Adrenal gland (tissue), 9 donors: ENCODE measurements at regions not wholly inside any gene's neighbourhood (a gene's known extent, or its start where the extent isn't known, plus 50 kb on each side); places are given as distances from the start of the nearest gene placed in this dataset.

ENCODE experiments used
- DNase-seq, 7 donors: peaks; one replicate each; pipeline ENCODE4 v3.0.0-alpha.2; 2019 to 2020
- H3K27ac ChIP-seq, 5 donors: fragments of 200-600 bp; sonication (generic) in 4 of 5; 1 replicate in 3 of 5; 2 replicates in 2 of 5; pipeline versions ENCODE4 v1.5.1 to v1.8.0; 2016 to 2020; ENCODE audit warnings: mild to moderate bottlenecking in 1 of 5
- H3K27me3 ChIP-seq: fragments of 200-600 bp; 2 replicates; pipeline ENCODE4 v1.8.0; 2021
- H3K36me3 ChIP-seq, 2 donors: fragments of 200-600 bp; replicated peaks in 1 of 2; 1 replicate in 1 of 2; 2 replicates in 1 of 2; pipeline versions ENCODE4 v1.5.1 to v1.8.0; 2018 to 2022
- H3K4me1 ChIP-seq, 2 donors: fragments of 200-600 bp; replicated peaks in 1 of 2; 1 replicate in 1 of 2; 2 replicates in 1 of 2; pipeline versions ENCODE4 v1.5.1 to v1.8.0; 2018 to 2021
- H3K4me3 ChIP-seq, 4 donors: fragments of 200-600 bp; sonication (generic) in 3 of 4; one replicate each; pipeline ENCODE4 v1.5.1; 2016 to 2018
- H3K9me3 ChIP-seq, 3 donors: fragments of 200-600 bp; sonication (generic) in 1 of 3; replicated peaks in 1 of 3; 1 replicate in 2 of 3; 2 replicates in 1 of 3; pipeline versions ENCODE4 v1.5.1 to v1.8.0; 2016 to 2021
- POLR2A ChIP-seq, 2 donors: fragments of 450-650 bp; IDR thresholded peaks; one replicate each; pipeline ENCODE4 v1.6.1; 2017; ENCODE audit warnings: antibody characterized with exemption in 2 of 2, mild to moderate bottlenecking in 2 of 2, moderate library complexity in 1 of 2
- WGBS, 4 donors: extraction: QIAGEN DNeasy Blood & Tissue Kit in 2 of 4; methylation state at CpG; one replicate each; pipeline versions ENCODE4 v1.1.5 to v1.1.7; 2013 to 2017; 5-methylcytosine and 5-hydroxymethylcytosine counted together
- intact Hi-C, 2 donors: fragments of 100-400 bp; cut with DNase I; formaldehyde crosslinking; loops; one replicate each; pipeline versions ENCODE4 v1.14.1 to v1.15.0; 2022 to 2023
- TF ChIP-seq, protein P1 (sequence below), 6 experiments: fragments of 450-650 bp in 4 of 6; fragments of 200-600 bp in 2 of 6; sonication (generic) in 1 of 6; IDR thresholded peaks; 1 replicate in 5 of 6; 2 replicates in 1 of 6; pipeline versions ENCODE4 v1.5.1 to v1.8.0; 2016 to 2021; ENCODE audit warnings: antibody characterized with exemption in 6 of 6, mild to moderate bottlenecking in 2 of 6, moderate library complexity in 1 of 6
- donor health status: healthy with polysubstance abuse.
- donor health status: Bipolar disorder and iron deficiency.
- donor health status: DM: yes; HTN: yes; CAD: no.
- donor health status: DM: no; HTN: no; CAD: no.
- donor health status: DM: no; HTN: no; CAD: no.

DNA sequence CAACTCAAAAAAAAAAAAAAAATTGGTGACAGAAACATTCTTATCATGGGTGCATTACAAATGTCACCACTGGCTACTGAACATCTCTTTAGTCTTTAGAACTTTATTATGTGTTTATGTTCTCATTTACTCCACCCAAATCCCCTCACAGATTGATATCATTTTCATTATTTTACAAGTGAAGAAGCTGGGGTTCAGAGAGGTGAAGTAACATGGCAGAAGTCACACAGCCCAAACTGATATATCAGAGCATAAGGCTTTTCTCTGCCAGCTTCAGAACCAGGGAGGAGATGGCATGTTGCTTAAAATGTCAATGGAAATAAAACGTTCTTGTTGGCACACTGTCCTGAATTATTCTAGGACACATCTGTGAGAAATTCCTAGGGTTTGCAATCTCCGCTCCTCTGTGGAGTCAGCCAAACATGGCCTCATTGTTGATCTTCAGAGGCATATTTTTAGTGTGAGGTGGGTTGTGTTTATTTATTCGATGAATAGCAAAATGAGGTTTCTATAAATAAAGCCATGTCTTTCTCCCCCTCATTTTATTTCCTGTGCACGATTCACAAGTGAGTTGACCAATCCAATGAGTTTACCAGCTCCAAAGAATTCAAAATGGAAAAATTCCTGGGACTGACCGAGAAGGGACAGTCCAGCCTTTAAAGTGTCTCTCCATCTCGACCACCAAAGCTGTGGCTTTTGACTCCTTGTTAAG lies 72.9 kb upstream of the ANO1 start:
- no peak overlapping the region for H3K27ac ChIP-seq
- peaks cover 2% of the 10 kb centered on the region for H3K27me3 ChIP-seq
- WGBS, 4 donors, result 30 to 39% (median 35%) methylated on average over 6 of the region's 6 CpGs
- TF ChIP-seq, protein P1, sequence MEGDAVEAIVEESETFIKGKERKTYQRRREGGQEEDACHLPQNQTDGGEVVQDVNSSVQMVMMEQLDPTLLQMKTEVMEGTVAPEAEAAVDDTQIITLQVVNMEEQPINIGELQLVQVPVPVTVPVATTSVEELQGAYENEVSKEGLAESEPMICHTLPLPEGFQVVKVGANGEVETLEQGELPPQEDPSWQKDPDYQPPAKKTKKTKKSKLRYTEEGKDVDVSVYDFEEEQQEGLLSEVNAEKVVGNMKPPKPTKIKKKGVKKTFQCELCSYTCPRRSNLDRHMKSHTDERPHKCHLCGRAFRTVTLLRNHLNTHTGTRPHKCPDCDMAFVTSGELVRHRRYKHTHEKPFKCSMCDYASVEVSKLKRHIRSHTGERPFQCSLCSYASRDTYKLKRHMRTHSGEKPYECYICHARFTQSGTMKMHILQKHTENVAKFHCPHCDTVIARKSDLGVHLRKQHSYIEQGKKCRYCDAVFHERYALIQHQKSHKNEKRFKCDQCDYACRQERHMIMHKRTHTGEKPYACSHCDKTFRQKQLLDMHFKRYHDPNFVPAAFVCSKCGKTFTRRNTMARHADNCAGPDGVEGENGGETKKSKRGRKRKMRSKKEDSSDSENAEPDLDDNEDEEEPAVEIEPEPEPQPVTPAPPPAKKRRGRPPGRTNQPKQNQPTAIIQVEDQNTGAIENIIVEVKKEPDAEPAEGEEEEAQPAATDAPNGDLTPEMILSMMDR (IDR thresholded peaks at IDR 0.05), result no peak
- no peak for TF ChIP-seq POLR2A (IDR thresholded peaks at IDR 0.05)
- no peak for DNase-seq
- H3K4me3 ChIP-seq, result no peak overlapping the region
- intact Hi-C loops, result no loop called here
- no peaks in the 10 kb centered on the region for H3K4me1 ChIP-seq
- no peaks in the 10 kb centered on the region for H3K9me3 ChIP-seq
- no peaks in the 10 kb centered on the region for H3K36me3 ChIP-seq

DNA sequence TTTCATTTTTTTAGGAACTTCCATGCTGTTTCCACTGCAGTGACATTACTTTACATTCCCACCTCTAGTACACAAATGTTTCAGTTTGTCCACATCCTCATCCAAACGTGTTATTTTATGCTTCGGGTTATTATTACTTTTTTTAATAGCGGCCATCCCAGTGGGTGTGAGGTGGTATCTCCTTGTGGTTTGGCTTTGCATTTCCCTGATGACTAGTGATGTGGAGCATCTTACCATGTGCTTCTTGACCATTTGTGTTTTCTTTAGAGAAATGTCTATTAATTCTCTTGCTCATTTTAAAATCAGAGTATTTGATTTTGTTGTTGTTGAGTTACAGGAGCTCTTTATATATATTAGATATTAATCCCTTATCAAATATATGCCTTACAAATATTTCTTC lies 70.3 kb upstream of the ANO1 start:
- intact Hi-C loops, result no loop called here
- no peaks in the 10 kb centered on the region for H3K9me3 ChIP-seq
- 69 to 89% (median 78%) methylated on average over 3 of the region's 3 CpGs for WGBS, 4 donors
- H3K36me3 ChIP-seq, result no peaks in the 10 kb centered on the region
- DNase-seq, result no peak
- H3K4me1 ChIP-seq, result no peaks in the 10 kb centered on the region
- no peak for TF ChIP-seq POLR2A (IDR thresholded peaks at IDR 0.05)
- TF ChIP-seq, protein P1 (IDR thresholded peaks at IDR 0.05), result no peak
- H3K4me3 ChIP-seq, result no peak overlapping the region
- no peaks in the 10 kb centered on the region for H3K27me3 ChIP-seq
- H3K27ac ChIP-seq, result no peak overlapping the region

DNA sequence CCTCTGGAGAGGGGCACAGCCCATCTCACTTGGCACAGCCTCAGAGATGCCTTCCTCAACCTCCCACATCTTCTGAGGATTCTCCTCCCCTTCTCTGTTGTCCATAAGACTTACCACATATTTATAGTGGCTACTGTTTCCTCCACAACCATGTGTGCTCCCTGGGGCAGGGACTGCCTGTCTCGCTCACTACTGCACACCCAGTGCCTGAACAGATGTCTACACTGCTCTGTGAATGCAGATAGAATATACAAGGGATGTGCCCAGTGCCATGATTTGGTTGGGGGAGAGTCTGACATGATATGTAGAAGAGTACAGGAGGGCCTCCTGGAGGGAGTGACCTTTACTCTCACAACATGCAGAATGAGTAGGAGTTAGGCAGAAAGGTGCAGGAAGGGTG lies 67.3 kb upstream of the ANO1 start:
- H3K9me3 ChIP-seq, result no peaks in the 10 kb centered on the region
- no peaks in the 10 kb centered on the region for H3K36me3 ChIP-seq
- 67 to 90% (median 79%) methylated on average over 1 of the region's 1 CpG for WGBS, 4 donors
- no peak for DNase-seq
- no peaks in the 10 kb centered on the region for H3K4me1 ChIP-seq
- H3K27me3 ChIP-seq, result no peaks in the 10 kb centered on the region
- TF ChIP-seq, protein P1 (IDR thresholded peaks at IDR 0.05), result no peak
- TF ChIP-seq POLR2A (IDR thresholded peaks at IDR 0.05), result no peak
- H3K4me3 ChIP-seq, result no peak overlapping the region
- H3K27ac ChIP-seq, result no peak overlapping the region
- intact Hi-C loops, result no loop called here

DNA sequence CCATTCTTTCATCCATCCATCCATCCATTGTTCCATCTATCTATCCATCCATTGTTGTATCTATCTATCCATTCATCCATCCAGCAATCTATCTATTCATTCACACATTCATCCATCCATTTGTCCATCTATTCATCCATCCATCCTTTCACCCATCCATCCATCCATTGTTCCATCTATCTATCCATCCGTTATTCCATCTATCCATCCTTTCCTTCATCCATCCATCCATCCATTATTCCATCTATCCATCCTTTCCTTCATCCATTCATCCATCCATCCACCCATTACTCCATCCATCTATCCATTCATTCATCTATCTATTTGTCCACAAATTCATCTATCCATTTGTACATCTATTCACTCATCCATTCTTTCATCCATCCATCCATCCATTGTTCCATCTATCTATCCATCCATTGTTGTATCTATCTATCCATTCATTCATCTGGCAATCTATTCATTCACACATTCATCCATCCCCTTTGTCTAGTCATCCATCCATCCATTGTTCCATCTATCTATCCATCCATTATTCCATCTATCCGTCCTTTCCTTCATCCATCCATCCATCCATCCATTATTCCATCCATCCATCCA lies 65.9 kb upstream of the ANO1 start:
- no peaks in the 10 kb centered on the region for H3K4me1 ChIP-seq
- intact Hi-C loops, result no loop called here
- no peak for TF ChIP-seq POLR2A (IDR thresholded peaks at IDR 0.05)
- TF ChIP-seq, protein P1 (IDR thresholded peaks at IDR 0.05), result no peak
- no peaks in the 10 kb centered on the region for H3K36me3 ChIP-seq
- no peaks in the 10 kb centered on the region for H3K9me3 ChIP-seq
- no peak for DNase-seq
- H3K27me3 ChIP-seq, result no peaks in the 10 kb centered on the region
- no peak overlapping the region for H3K4me3 ChIP-seq
- no peak overlapping the region for H3K27ac ChIP-seq
- 59 to 69% (median 65%) methylated on average over 2 of the region's 2 CpGs for WGBS, 4 donors
